Endothelial cell of umbilical vein (primary cell): ENCODE measurements at regions not wholly inside any gene's neighbourhood (a gene's known extent, or its start where the extent isn't known, plus 50 kb on each side); places are given as distances from the start of the nearest gene placed in this dataset.

Source experiments
- BruUV-seq: library from RNA; stranded (reverse); fragments of 400-500 nt; replicated peaks from 2 replicates; lab custom pipeline; 2021; lab: Mats Ljungman, UMichigan
- CTCF ChIA-PET: fragments of 300-600, 350-600 bp; sonication (Branson Sonifier 250); formaldehyde crosslinking; loops from one replicate; lab custom pipeline; 2021; ENCODE audit warnings: antibody characterized with exemption, inconsistent platforms; lab: Charles Lee
- POLR2A ChIA-PET: fragments of 300-600, 350-600 bp; sonication (Branson Sonifier 250); formaldehyde crosslinking; loops from one replicate; lab custom pipeline; 2021; ENCODE audit warnings: antibody characterized with exemption, inconsistent platforms; lab: Charles Lee
- DNase-seq: peaks from one replicate; pipeline ENCODE4 v3.0.0-alpha.2; 2011; ENCODE audit warnings: low read depth, low spot score
- FAIRE-seq: peaks from 2 replicates; lab custom pipeline; 2011; peaks lifted over from hg19 to GRCh38; lab: Jason Lieb, UNC
- H2AFZ ChIP-seq: 2 replicates; pipeline ENCODE4 v1.6.0; 2012; ENCODE audit warnings: low read depth, low read length, control low read depth, inconsistent platforms
- H3K27ac ChIP-seq: 2 replicates; pipeline ENCODE4 v1.5.1; 2011; ENCODE audit warnings: low read depth, mild to moderate bottlenecking, control low read depth, low read length, moderate library complexity; ENCODE audit not compliant: insufficient read depth
- H3K27me3 ChIP-seq, 2 experiments: 2 replicates each; pipeline versions ENCODE4 v1.6.0 to v1.6.1; 2011; ENCODE audit warnings: low read length in 2 of 2, mixed read lengths in 1 of 2; ENCODE audit not compliant: control insufficient read depth in 2 of 2, insufficient read depth in 2 of 2
- H3K36me3 ChIP-seq, 2 experiments: 2 replicates in 1 of 2; 3 replicates in 1 of 2; pipeline ENCODE4 v1.5.1; 2011; ENCODE audit warnings: low read length in 2 of 2, mild to moderate bottlenecking in 1 of 2, moderate library complexity in 1 of 2; ENCODE audit not compliant: control insufficient read depth in 2 of 2, insufficient read depth in 2 of 2; ENCODE audit errors: extremely low read depth in 1 of 2
- H3K4me1 ChIP-seq: 3 replicates; pipeline ENCODE4 v1.5.1; 2011; ENCODE audit warnings: mild to moderate bottlenecking, low read length; ENCODE audit not compliant: control insufficient read depth, insufficient read depth; ENCODE audit errors: extremely low read depth
- H3K4me2 ChIP-seq: 2 replicates; pipeline ENCODE4 v1.6.1; 2011; ENCODE audit warnings: low read length, control low read depth, mixed read lengths; ENCODE audit not compliant: insufficient read depth
- H3K4me3 ChIP-seq, 3 experiments: fragments of 200-600 bp in 1 of 3; sonication (generic), shearing (Covaris generic) in 1 of 3; replicated peaks in 1 of 3; 2 replicates each; pipeline ENCODE4 v1.5.1; 2011 to 2016; ENCODE audit warnings: control low read depth in 3 of 3, low read length in 3 of 3, mild to moderate bottlenecking in 2 of 3, inconsistent platforms in 1 of 3, low read depth in 1 of 3, moderate library complexity in 1 of 3; ENCODE audit not compliant: insufficient read depth in 1 of 3
- H3K79me2 ChIP-seq: 2 replicates; pipeline ENCODE4 v1.6.0; 2012; ENCODE audit warnings: low read length, inconsistent platforms; ENCODE audit not compliant: control insufficient read depth, insufficient read depth
- H3K9ac ChIP-seq: replicated peaks from 2 replicates; pipeline ENCODE3; 2011; ENCODE audit warnings: low read length, control low read depth; ENCODE audit not compliant: insufficient read depth; ENCODE audit errors: extremely low read depth
- H3K9me1 ChIP-seq: replicated peaks from 3 replicates; pipeline ENCODE4 v1.6.0; 2011; ENCODE audit warnings: mild to moderate bottlenecking, low read length; ENCODE audit not compliant: control insufficient read depth, insufficient read depth; ENCODE audit errors: extremely low read depth
- H3K9me3 ChIP-seq: replicated peaks from 2 replicates; pipeline ENCODE4 v1.5.1; 2012; ENCODE audit warnings: low read length, inconsistent platforms; ENCODE audit not compliant: control insufficient read depth, insufficient read depth
- H4K20me1 ChIP-seq: replicated peaks from 2 replicates; pipeline ENCODE3; 2011; ENCODE audit warnings: mild to moderate bottlenecking, low read length; ENCODE audit not compliant: control insufficient read depth, insufficient read depth; ENCODE audit errors: extremely low read depth
- EZH2 ChIP-seq: IDR thresholded peaks from 2 replicates; pipeline ENCODE4 v1.6.1; 2012; ENCODE audit warnings: borderline replicate concordance, low read depth, mild to moderate bottlenecking, moderate library complexity, low read length, inconsistent platforms; ENCODE audit not compliant: severe bottlenecking
- FOS ChIP-seq: IDR thresholded peaks from 2 replicates; pipeline ENCODE4 v1.6.1; 2011; ENCODE audit warnings: mild to moderate bottlenecking, low read length, moderate library complexity, borderline replicate concordance; ENCODE audit not compliant: insufficient read depth
- GATA2 ChIP-seq: IDR thresholded peaks from 2 replicates; pipeline ENCODE4 v1.7.0; 2011; ENCODE audit warnings: low read depth, mild to moderate bottlenecking, moderate library complexity, mixed read lengths, low read length; ENCODE audit not compliant: insufficient read length, insufficient read depth
- JUN ChIP-seq: IDR thresholded peaks from 2 replicates; pipeline ENCODE4 v1.6.1; 2011; ENCODE audit warnings: borderline replicate concordance, low read depth; ENCODE audit not compliant: insufficient read length, insufficient read depth
- MYC ChIP-seq: IDR thresholded peaks from one replicate; pipeline ENCODE4 v1.6.1; 2011; ENCODE audit warnings: mild to moderate bottlenecking, low read depth, low read length
- POLR2A ChIP-seq: IDR thresholded peaks from 2 replicates; pipeline ENCODE4 v1.6.1; 2012; ENCODE audit warnings: low read depth, mild to moderate bottlenecking, control low read depth, low read length
- POLR2AphosphoS5 ChIP-seq: IDR thresholded peaks from 2 replicates; pipeline ENCODE4 v1.6.1; 2012; ENCODE audit warnings: low read depth, mild to moderate bottlenecking, control low read depth, low read length, moderate library complexity; ENCODE audit not compliant: insufficient read depth
- dilution Hi-C: fragments of 300-500 bp; cut with MboI; formaldehyde crosslinking; loops from one replicate; pipeline ENCODE4 v1.15.0; 2019; ENCODE audit warnings: low sequenced_read_pairs; ENCODE audit not compliant: extremely low pct_ligation_motif_present
- intact Hi-C: fragments of 100-400 bp; cut with micrococcal nuclease; formaldehyde crosslinking; loops from one replicate; pipeline ENCODE4 v1.10.0; 2022
- TF ChIP-seq, protein P1 (sequence below): IDR thresholded peaks from 2 replicates; pipeline ENCODE4 v1.6.1; 2011; ENCODE audit not compliant: insufficient read depth, insufficient read length
- TF ChIP-seq, protein P2 (sequence below), 2 donors: IDR thresholded peaks; 1 replicate in 1 of 2; 2 replicates in 1 of 2; pipeline ENCODE4 v1.5.1; 2011; ENCODE audit warnings: low read length in 2 of 2, mild to moderate bottlenecking in 2 of 2, moderate library complexity in 2 of 2, control low read depth in 1 of 2, inconsistent platforms in 1 of 2, low read depth in 1 of 2; ENCODE audit not compliant: insufficient read depth in 1 of 2; ENCODE audit errors: extremely low read depth in 1 of 2

DNA sequence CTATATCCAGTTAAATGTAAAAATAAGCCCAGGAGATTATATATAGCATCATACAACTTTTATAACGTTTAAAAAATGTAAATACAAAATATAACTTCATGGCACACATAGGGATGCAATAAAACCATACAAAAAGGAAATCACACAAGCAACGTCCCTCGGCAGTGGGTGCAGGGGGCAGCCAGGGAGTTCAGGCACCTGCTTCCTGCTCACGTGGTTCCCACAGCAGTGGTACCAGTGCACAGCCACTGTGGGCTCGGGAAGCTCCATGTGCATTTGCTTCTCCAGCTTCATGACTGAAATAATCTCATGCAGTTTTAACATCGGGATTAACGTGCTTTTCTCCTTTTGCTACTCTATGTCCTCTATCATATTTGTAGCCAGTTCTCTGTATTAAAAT is 255.5 kb upstream of the CXCL12 start:
- TF ChIP-seq POLR2AphosphoS5 (no peak), FOS (no peak), JUN (no peak), EZH2 (no peak), GATA2 (no peak), POLR2A (no peak)
- TF ChIP-seq, protein P1, sequence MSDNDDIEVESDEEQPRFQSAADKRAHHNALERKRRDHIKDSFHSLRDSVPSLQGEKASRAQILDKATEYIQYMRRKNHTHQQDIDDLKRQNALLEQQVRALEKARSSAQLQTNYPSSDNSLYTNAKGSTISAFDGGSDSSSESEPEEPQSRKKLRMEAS = no peak
- Histone ChIP-seq H3K36me3 (no peaks in the 10 kb centered on the region), H3K4me1 (no peaks in the 10 kb centered on the region), H3K9me3 (no peaks in the 10 kb centered on the region), H3K4me3 (no peak overlapping the region), H3K27ac (no peak overlapping the region), H3K79me2 (no peaks in the 10 kb centered on the region), H3K9me1 (no peaks in the 10 kb centered on the region), H3K4me2 (no peak overlapping the region), H3K27me3 (no peaks in the 10 kb centered on the region), H2AFZ (no peak overlapping the region), H3K9ac (no peak overlapping the region), H4K20me1 (no peaks in the 10 kb centered on the region)
- DNase-seq (peak; percentile 4), FAIRE-seq (no peak)
- dilution Hi-C loops (no loop called here), intact Hi-C loops (no loop called here)
- ChIA-PET POLR2A (no interaction called here), CTCF (no interaction called here)
- no TSS peak for BruUV-seq

DNA sequence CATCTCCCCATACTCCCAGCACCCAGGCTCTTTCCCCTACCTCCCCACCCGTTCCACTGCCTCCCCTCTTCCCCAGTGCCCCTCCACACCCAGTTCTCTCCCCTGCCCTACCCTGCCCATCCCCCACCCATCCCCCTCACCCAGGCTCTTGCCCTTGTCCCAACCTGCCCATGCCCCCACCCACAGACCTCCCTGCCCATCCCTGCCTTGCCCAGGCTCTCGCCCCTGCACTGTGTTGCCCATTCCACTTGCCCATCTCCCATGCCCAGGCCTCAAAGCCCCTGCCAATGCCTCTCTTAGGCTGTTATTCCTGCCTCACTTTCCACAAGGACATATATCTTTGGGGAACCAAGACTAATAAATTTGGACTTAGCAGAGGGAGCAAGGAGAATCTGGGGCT is 262.6 kb upstream of the CXCL12 start:
- no peaks in the 10 kb centered on the region for H4K20me1 ChIP-seq
- dilution Hi-C loops (no loop called here), intact Hi-C loops (no loop called here)
- ChIA-PET POLR2A (no interaction called here), CTCF (no interaction called here)
- no peak overlapping the region for H2AFZ ChIP-seq
- no peak for TF ChIP-seq MYC
- TF ChIP-seq FOS = no peak
- TF ChIP-seq, protein P1 = no peak
- TF ChIP-seq POLR2AphosphoS5 = no peak
- TF ChIP-seq POLR2A = no peak
- no peak for TF ChIP-seq JUN
- TF ChIP-seq EZH2 = no peak
- TF ChIP-seq, protein P2, sequence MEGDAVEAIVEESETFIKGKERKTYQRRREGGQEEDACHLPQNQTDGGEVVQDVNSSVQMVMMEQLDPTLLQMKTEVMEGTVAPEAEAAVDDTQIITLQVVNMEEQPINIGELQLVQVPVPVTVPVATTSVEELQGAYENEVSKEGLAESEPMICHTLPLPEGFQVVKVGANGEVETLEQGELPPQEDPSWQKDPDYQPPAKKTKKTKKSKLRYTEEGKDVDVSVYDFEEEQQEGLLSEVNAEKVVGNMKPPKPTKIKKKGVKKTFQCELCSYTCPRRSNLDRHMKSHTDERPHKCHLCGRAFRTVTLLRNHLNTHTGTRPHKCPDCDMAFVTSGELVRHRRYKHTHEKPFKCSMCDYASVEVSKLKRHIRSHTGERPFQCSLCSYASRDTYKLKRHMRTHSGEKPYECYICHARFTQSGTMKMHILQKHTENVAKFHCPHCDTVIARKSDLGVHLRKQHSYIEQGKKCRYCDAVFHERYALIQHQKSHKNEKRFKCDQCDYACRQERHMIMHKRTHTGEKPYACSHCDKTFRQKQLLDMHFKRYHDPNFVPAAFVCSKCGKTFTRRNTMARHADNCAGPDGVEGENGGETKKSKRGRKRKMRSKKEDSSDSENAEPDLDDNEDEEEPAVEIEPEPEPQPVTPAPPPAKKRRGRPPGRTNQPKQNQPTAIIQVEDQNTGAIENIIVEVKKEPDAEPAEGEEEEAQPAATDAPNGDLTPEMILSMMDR (IDR thresholded peaks at IDR 0.05; ENCODE audit: extremely low read depth in 1 of 2, insufficient read depth in 1 of 2, low read depth in 1 of 2, low read length in 2 of 2) = no peak
- TF ChIP-seq GATA2 = no peak
- H3K9me1 ChIP-seq = no peaks in the 10 kb centered on the region
- no TSS peak for BruUV-seq
- no peaks in the 10 kb centered on the region for H3K27me3 ChIP-seq
- H3K9ac ChIP-seq = no peak overlapping the region
- no peaks in the 10 kb centered on the region for H3K36me3 ChIP-seq
- no peak overlapping the region for H3K4me3 ChIP-seq
- FAIRE-seq (no peak), DNase-seq (no peak)
- no peaks in the 10 kb centered on the region for H3K4me1 ChIP-seq
- no peaks in the 10 kb centered on the region for H3K79me2 ChIP-seq
- H3K27ac ChIP-seq = no peak overlapping the region
- H3K4me2 ChIP-seq = no peak overlapping the region
- no peaks in the 10 kb centered on the region for H3K9me3 ChIP-seq
